GM12878 (cell line): ENCODE measurements at regions not wholly inside any gene's neighbourhood (a gene's known extent, or its start where the extent isn't known, plus 50 kb on each side); places are given as distances from the start of the nearest gene placed in this dataset.

ENCODE experiments used
- ATAC-seq: fragments of 200-7000 bp; cut with Tn5 transposase; 3 replicates; pipeline ENCODE4 v1.9.1; 2020; ENCODE audit warnings: mild to moderate bottlenecking, moderate library complexity
- BruUV-seq: library from RNA; stranded (reverse); fragments of 400-500 nt; replicated peaks from 2 replicates; lab custom pipeline; 2021; lab: Mats Ljungman, UMichigan
- CTCF ChIA-PET: fragments of 300-600 bp; sonication (Branson Sonifier 250); formaldehyde crosslinking; extraction: SDS; loops from one replicate; lab custom pipeline; 2021; ENCODE audit warnings: inconsistent platforms; lab: Yijun Ruan, JAX
- POLR2A ChIA-PET: fragments of 350-600 bp; formaldehyde crosslinking; extraction: SDS; loops from one replicate; lab custom pipeline; 2021; ENCODE audit warnings: inconsistent platforms; lab: Charles Lee
- RAD21 ChIA-PET: fragments of 300-600 bp; sonication (Branson Sonifier 250); formaldehyde crosslinking; loops from one replicate; lab custom pipeline; 2023; ENCODE audit warnings: antibody characterized with exemption; ENCODE audit not compliant: unreplicated experiment; lab: Charles Lee
- SMC1A ChIA-PET: fragments of 300-600 bp; sonication (Branson Sonifier 250); formaldehyde crosslinking; loops from one replicate; lab custom pipeline; 2023; ENCODE audit not compliant: unreplicated experiment, uncharacterized antibody; lab: Charles Lee
- DNase-seq: peaks from one replicate; pipeline ENCODE4 v3.0.0-alpha.2; 2011; ENCODE audit warnings: low read depth, low spot score
- FAIRE-seq: peaks from 3 replicates; lab custom pipeline; 2011; peaks lifted over from hg19 to GRCh38; lab: Jason Lieb, UNC
- H2AFZ ChIP-seq: 2 replicates; pipeline ENCODE4 v1.6.0; 2011; ENCODE audit warnings: low read depth, low read length, control low read depth; ENCODE audit not compliant: control insufficient read depth
- H3K27ac ChIP-seq: 2 replicates; pipeline ENCODE4 v1.5.1; 2011; ENCODE audit warnings: control low read depth; ENCODE audit not compliant: control insufficient read depth, insufficient read depth
- H3K27me3 ChIP-seq, 2 experiments: replicated peaks in 1 of 2; 2 replicates each; pipeline versions ENCODE4 v1.6.0 to v1.6.1; 2011; ENCODE audit warnings: low read length in 1 of 2; ENCODE audit not compliant: control insufficient read depth in 2 of 2, insufficient read depth in 2 of 2
- H3K36me3 ChIP-seq, 2 experiments: 2 replicates each; pipeline ENCODE4 v1.5.1; 2011; ENCODE audit warnings: low read length in 1 of 2; ENCODE audit not compliant: control insufficient read depth in 2 of 2, insufficient read depth in 2 of 2
- H3K4me1 ChIP-seq: 2 replicates; pipeline ENCODE4 v1.6.1; 2011; ENCODE audit warnings: mild to moderate bottlenecking, low read length, moderate library complexity, mixed read lengths; ENCODE audit not compliant: control insufficient read depth, insufficient read depth
- H3K4me2 ChIP-seq: 2 replicates; pipeline ENCODE4 v1.6.0; 2011; ENCODE audit warnings: control low read depth; ENCODE audit not compliant: control insufficient read depth, insufficient read depth
- H3K4me3 ChIP-seq: fragments of 200-600 bp; sonication (generic); 2 replicates; pipeline ENCODE4 v1.5.1; 2016
- H3K79me2 ChIP-seq: 2 replicates; pipeline ENCODE4 v1.6.0; 2011; ENCODE audit warnings: low read length; ENCODE audit not compliant: control insufficient read depth, insufficient read depth
- H3K9ac ChIP-seq: 2 replicates; pipeline ENCODE4 v1.8.0; 2011; ENCODE audit warnings: low read length, control low read depth, mixed read lengths; ENCODE audit not compliant: control insufficient read depth, insufficient read depth
- H3K9me3 ChIP-seq: replicated peaks from 3 replicates; pipeline ENCODE4 v1.5.1; 2011; ENCODE audit warnings: mild to moderate bottlenecking, low read length; ENCODE audit not compliant: control insufficient read depth, insufficient read depth
- H4K20me1 ChIP-seq: 2 replicates; pipeline ENCODE4 v1.6.0; 2011; ENCODE audit not compliant: control insufficient read depth, insufficient read depth
- ATF2 ChIP-seq: IDR thresholded peaks from 2 replicates; pipeline ENCODE4 v1.6.1; 2012; ENCODE audit warnings: low read length, inconsistent platforms
- BCL11A ChIP-seq: IDR thresholded peaks from 2 replicates; pipeline ENCODE4 v1.6.1; 2011; ENCODE audit warnings: low read depth, low read length
- BHLHE40 ChIP-seq, 2 experiments: fragments of 450-650 bp in 1 of 2; IDR thresholded peaks; 2 replicates each; pipeline ENCODE4 v1.6.1; 2011 to 2017; ENCODE audit warnings: low read depth in 2 of 2, borderline replicate concordance in 1 of 2, improper control_type of control experiment in 1 of 2, low read length in 1 of 2, mild to moderate bottlenecking in 1 of 2
- CBX3 ChIP-seq: fragments of 200-600 bp; sonication (generic); IDR thresholded peaks from 2 replicates; pipeline ENCODE4 v1.6.1; 2016; ENCODE audit warnings: low read depth, borderline replicate concordance
- CREB1 ChIP-seq: IDR thresholded peaks from 2 replicates; pipeline ENCODE4 v1.6.1; 2012; ENCODE audit warnings: low read depth, mild to moderate bottlenecking, inconsistent platforms
- ESRRA ChIP-seq: IDR thresholded peaks from 2 replicates; pipeline ENCODE4 v1.6.1; 2012; ENCODE audit warnings: mild to moderate bottlenecking, low read length, improper control_type of control experiment
- FOXK2 ChIP-seq: fragments of 450-650 bp; IDR thresholded peaks from 2 replicates; pipeline ENCODE4 v1.6.1; 2017; ENCODE audit warnings: mild to moderate bottlenecking, moderate library complexity
- GABPA ChIP-seq: IDR thresholded peaks from 2 replicates; pipeline ENCODE4 v1.6.1; 2014; ENCODE audit warnings: antibody characterized with exemption, low read depth, mild to moderate bottlenecking, inconsistent platforms
- IRF5 ChIP-seq: fragments of 450-650 bp; IDR thresholded peaks from 2 replicates; pipeline ENCODE4 v1.6.1; 2017; ENCODE audit warnings: borderline replicate concordance
- MTA3 ChIP-seq: IDR thresholded peaks from 2 replicates; pipeline ENCODE4 v1.6.1; 2012; ENCODE audit warnings: low read length, inconsistent platforms, borderline replicate concordance
- NBN ChIP-seq: fragments of 450-650 bp; IDR thresholded peaks from 2 replicates; pipeline ENCODE4 v1.6.1; 2016
- PBX3 ChIP-seq: IDR thresholded peaks from 2 replicates; pipeline ENCODE4 v1.6.1; 2011; ENCODE audit warnings: mild to moderate bottlenecking, low read depth, low read length, moderate library complexity; ENCODE audit not compliant: insufficient replicate concordance
- POLR2AphosphoS5 ChIP-seq: IDR thresholded peaks from 2 replicates; pipeline ENCODE4 v1.6.1; 2011; ENCODE audit warnings: mild to moderate bottlenecking, low read length, inconsistent platforms
- RBBP5 ChIP-seq: fragments of 200-600 bp; sonication (generic); conservative IDR thresholded peaks from 2 replicates; pipeline ENCODE4 v1.6.1; 2016
- RFX5 ChIP-seq: IDR thresholded peaks from 2 replicates; pipeline ENCODE4 v1.6.1; 2011; ENCODE audit warnings: low read depth, low read length, improper control_type of control experiment
- SIN3A ChIP-seq: IDR thresholded peaks from 2 replicates; pipeline ENCODE4 v1.6.1; 2012; ENCODE audit warnings: low read depth, low read length, improper control_type of control experiment
- TAF1 ChIP-seq: IDR thresholded peaks from 2 replicates; pipeline ENCODE4 v1.6.1; 2011; ENCODE audit warnings: mild to moderate bottlenecking, low read depth, low read length, borderline replicate concordance
- TCF3 ChIP-seq: IDR thresholded peaks from 2 replicates; pipeline ENCODE4 v1.6.1; 2012; ENCODE audit warnings: low read depth, mild to moderate bottlenecking, low read length, borderline replicate concordance; ENCODE audit not compliant: insufficient read depth
- ZBTB33 ChIP-seq: fragments of 450-650 bp; IDR thresholded peaks from 2 replicates; pipeline ENCODE4 v1.6.1; 2017; ENCODE audit warnings: mild to moderate bottlenecking
- WGBS: methylation state at CpG from one replicate; pipeline ENCODE4 v1.1.6; 2016; ENCODE audit warnings: low lambda C conversion rate; ENCODE audit not compliant: insufficient replicate concordance, insufficient coverage; ENCODE audit errors: missing lambda C conversion rate; 5-methylcytosine and 5-hydroxymethylcytosine counted together
- in situ Hi-C: fragments of 300-500 bp; cut with MboI; formaldehyde crosslinking; loops from 9 replicates; pipeline ENCODE4 v1.14.3; 2018; ENCODE audit warnings: mixed read lengths
- intact Hi-C: fragments of 100-400 bp; cut with micrococcal nuclease; formaldehyde crosslinking; loops from one replicate; pipeline ENCODE4 v1.14.2; 2022; ENCODE audit not compliant: unreplicated experiment

- ChIA-PET RAD21 (no interaction called here), CTCF (interaction anchor here (0.6 kb wide), 1 partner anchor 517 kb away, joined by 4 read pairs; no protein-coding TSS in a partner anchor), SMC1A (interaction anchor here (1.4 kb wide), 1 partner anchor 37 kb away, joined by 3 read pairs; no protein-coding TSS in a partner anchor), POLR2A (no interaction called here)
- no peaks in the 10 kb centered on the region for H3K27me3 ChIP-seq
- WGBS, result 20% methylated on average over 3 of the region's 3 CpGs
- H3K4me3 ChIP-seq, result no peak overlapping the region
- no peaks in the 10 kb centered on the region for H4K20me1 ChIP-seq
- H3K9ac ChIP-seq, result no peak overlapping the region
- no peak overlapping the region for H3K27ac ChIP-seq
- no peaks in the 10 kb centered on the region for H3K9me3 ChIP-seq
- ATAC-seq (peak; percentile 22; the same call in 2 of the 3 replicates), FAIRE-seq (no peak), DNase-seq (no peak)
- no peak overlapping the region for H3K4me2 ChIP-seq
- no TSS peak for BruUV-seq
- no peaks in the 10 kb centered on the region for H3K36me3 ChIP-seq
- H2AFZ ChIP-seq, result peak overlapping the region; percentile 4; the same call in 1 of the 2 replicates
- in situ Hi-C loops, result no loop called here
- no peaks in the 10 kb centered on the region for H3K79me2 ChIP-seq
- intact Hi-C loops, result no loop called here
- TF ChIP-seq TCF3, result no peak
- TF ChIP-seq SIN3A, result no peak
- no peak for TF ChIP-seq ATF2
- no peak for TF ChIP-seq BCL11A
- TF ChIP-seq POLR2AphosphoS5, result no peak
- no peak for TF ChIP-seq ZBTB33
- TF ChIP-seq PBX3, result no peak
- TF ChIP-seq GABPA, result no peak
- TF ChIP-seq NBN, result no peak
- no peak for TF ChIP-seq TAF1
- no peak for TF ChIP-seq RFX5
- no peak for TF ChIP-seq MTA3
- no peak for TF ChIP-seq RBBP5
- TF ChIP-seq CREB1, result no peak
- no peak for TF ChIP-seq FOXK2
- TF ChIP-seq ESRRA, result no peak
- TF ChIP-seq IRF5, result no peak
- no peak for TF ChIP-seq BHLHE40 (IDR thresholded peaks at IDR 0.05; ENCODE audit: borderline replicate concordance in 1 of 2, low read depth in 2 of 2, low read length in 1 of 2)
- no peak for TF ChIP-seq CBX3
- H3K4me1 ChIP-seq, result no peaks in the 10 kb centered on the region
Measured at GRCh38 chr3:95319921-95320494, 1257.1 kb downstream of the NSUN3 start.
